IPS-18a (cell line): ENCODE measurements at regions not wholly inside any gene's neighbourhood (a gene's known extent, or its start where the extent isn't known, plus 50 kb on each side); places are given as distances from the start of the nearest gene placed in this dataset.

Source experiments
- H3K27ac ChIP-seq: one replicate; pipeline ENCODE4 v1.5.1; 2013; ENCODE audit warnings: low read length
- H3K27me3 ChIP-seq: one replicate; pipeline ENCODE4 v1.6.1; 2013; ENCODE audit warnings: mild to moderate bottlenecking, low read length; ENCODE audit not compliant: control insufficient read depth, insufficient read depth
- H3K36me3 ChIP-seq: one replicate; pipeline ENCODE4 v1.6.1; 2013; ENCODE audit warnings: low read depth, low read length; ENCODE audit not compliant: control insufficient read depth
- H3K4me1 ChIP-seq: one replicate; pipeline ENCODE4 v1.6.1; 2013; ENCODE audit warnings: low read depth, low read length; ENCODE audit not compliant: control insufficient read depth
- H3K4me3 ChIP-seq: one replicate; pipeline ENCODE4 v1.5.1; 2013; ENCODE audit warnings: low read length
- H3K9ac ChIP-seq: one replicate; pipeline ENCODE4 v1.6.1; 2013; ENCODE audit warnings: mild to moderate bottlenecking, low read length, moderate library complexity
- H3K9me3 ChIP-seq: one replicate; pipeline ENCODE4 v1.6.1; 2013; ENCODE audit warnings: low read depth, low read length; ENCODE audit not compliant: control insufficient read depth

- H3K9ac ChIP-seq = no peak overlapping the region
- no peak overlapping the region for H3K27ac ChIP-seq
- H3K9me3 ChIP-seq = no peaks in the 10 kb centered on the region
- H3K4me3 ChIP-seq = no peak overlapping the region
- H3K4me1 ChIP-seq = peaks cover 12% of the 10 kb centered on the region
- H3K27me3 ChIP-seq = no peaks in the 10 kb centered on the region
- H3K36me3 ChIP-seq = no peaks in the 10 kb centered on the region
Measured at GRCh38 chr5:171663311-171664085, 122.1 kb upstream of the SMIM23 start.

DNA sequence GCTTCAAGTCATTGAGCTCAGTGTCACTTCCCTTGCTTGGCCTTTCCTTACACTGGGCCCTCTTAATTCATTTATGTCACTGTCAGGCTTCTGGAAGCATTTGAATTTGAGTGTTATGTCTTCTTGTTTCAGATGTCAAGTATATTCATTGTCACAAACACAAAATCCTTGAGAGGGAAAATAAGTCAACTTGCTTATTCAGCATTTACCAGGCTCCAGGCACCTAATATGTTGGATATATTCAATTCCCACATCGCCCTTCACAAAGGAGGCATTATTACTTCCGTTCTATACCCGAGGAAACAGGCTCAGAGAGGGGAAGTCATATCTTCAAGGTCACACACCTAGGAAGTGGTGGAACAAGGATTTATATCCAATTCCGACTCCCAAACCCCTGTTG, 121.1 kb upstream of the SMIM23 start:
- Histone ChIP-seq H3K27me3 (no peaks in the 10 kb centered on the region), H3K9ac (no peak overlapping the region), H3K27ac (no peak overlapping the region), H3K9me3 (no peaks in the 10 kb centered on the region), H3K4me1 (peaks cover 14% of the 10 kb centered on the region), H3K36me3 (no peaks in the 10 kb centered on the region), H3K4me3 (no peak overlapping the region)

DNA sequence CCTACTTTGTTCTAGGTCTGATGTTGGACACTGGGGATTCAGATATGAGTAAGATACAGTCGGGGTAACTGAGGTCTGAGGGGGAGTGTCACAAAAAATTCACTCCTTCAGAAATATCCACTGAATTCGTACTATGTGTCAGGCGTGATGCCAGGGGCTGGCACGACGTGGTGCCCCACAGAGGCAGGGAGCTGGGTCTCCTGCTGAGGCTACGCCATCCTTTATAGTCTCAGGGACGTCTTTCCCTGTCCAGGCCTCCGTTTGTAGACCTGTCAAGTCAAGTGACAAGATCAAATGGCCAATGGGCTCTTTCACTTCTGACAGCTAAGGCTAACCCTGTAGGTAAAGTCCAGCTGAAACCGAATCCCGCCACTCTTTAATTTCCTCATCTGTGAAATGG, 118.8 kb upstream of the SMIM23 start:
- Histone ChIP-seq H3K9ac (no peak overlapping the region), H3K36me3 (no peaks in the 10 kb centered on the region), H3K27ac (no peak overlapping the region), H3K4me3 (no peak overlapping the region), H3K4me1 (peaks cover 14% of the 10 kb centered on the region), H3K9me3 (no peaks in the 10 kb centered on the region), H3K27me3 (no peaks in the 10 kb centered on the region)

- H3K9me3 ChIP-seq = no peaks in the 10 kb centered on the region
- H3K27me3 ChIP-seq = no peaks in the 10 kb centered on the region
- H3K4me1 ChIP-seq = peaks cover 14% of the 10 kb centered on the region
- H3K4me3 ChIP-seq = no peak overlapping the region
- no peak overlapping the region for H3K27ac ChIP-seq
- no peaks in the 10 kb centered on the region for H3K36me3 ChIP-seq
- no peak overlapping the region for H3K9ac ChIP-seq
Measured at GRCh38 chr5:171667341-171668096, 118.1 kb upstream of the SMIM23 start.

DNA sequence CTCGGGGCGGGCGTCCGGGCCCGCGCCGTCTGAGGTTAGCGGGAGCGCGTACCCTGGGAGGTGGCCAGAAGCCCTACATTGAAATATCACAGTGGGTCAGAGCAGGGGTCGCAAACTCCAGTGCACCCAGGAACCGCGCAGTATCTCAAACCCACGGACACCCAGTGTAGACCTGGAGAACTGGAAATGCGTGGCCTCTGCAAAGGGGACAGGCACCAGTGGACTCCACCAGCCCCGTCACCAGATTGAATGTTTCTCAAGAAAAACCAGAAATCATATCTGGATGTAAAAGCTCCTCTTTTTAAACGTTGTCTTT, 117.6 kb upstream of the SMIM23 start:
- H3K36me3 ChIP-seq = no peaks in the 10 kb centered on the region
- H3K27ac ChIP-seq = no peak overlapping the region
- peaks cover 14% of the 10 kb centered on the region for H3K4me1 ChIP-seq
- no peak overlapping the region for H3K9ac ChIP-seq
- no peaks in the 10 kb centered on the region for H3K9me3 ChIP-seq
- no peak overlapping the region for H3K4me3 ChIP-seq
- no peaks in the 10 kb centered on the region for H3K27me3 ChIP-seq

GRCh38 chr5:171669571-171669970, 116.0 kb upstream of the SMIM23 start:
- Histone ChIP-seq H3K9me3 (no peaks in the 10 kb centered on the region), H3K4me3 (no peak overlapping the region), H3K4me1 (peaks cover 14% of the 10 kb centered on the region), H3K27ac (no peak overlapping the region), H3K27me3 (no peaks in the 10 kb centered on the region), H3K9ac (no peak overlapping the region), H3K36me3 (no peaks in the 10 kb centered on the region)

DNA sequence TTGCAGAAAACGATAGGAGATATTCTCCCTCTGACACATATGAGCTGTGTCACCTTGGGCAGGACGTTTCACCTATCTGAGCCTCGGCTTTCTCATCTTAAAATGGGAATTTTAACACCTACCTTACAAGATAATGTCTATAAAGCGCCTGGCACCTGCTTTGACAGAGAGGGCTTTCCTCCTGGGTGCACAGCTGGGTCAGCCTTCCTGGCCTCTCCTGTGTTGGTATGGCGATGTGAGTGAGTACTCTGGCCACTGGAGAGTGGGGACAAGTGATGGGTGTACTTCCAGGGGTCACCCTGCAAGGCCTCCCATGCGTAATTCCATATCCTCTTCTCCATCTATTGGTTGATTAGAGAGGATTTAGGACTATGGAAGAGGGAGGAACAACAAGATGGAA, 113.1 kb upstream of the SMIM23 start:
- no peaks in the 10 kb centered on the region for H3K27me3 ChIP-seq
- H3K9ac ChIP-seq = no peak overlapping the region
- peaks cover 8% of the 10 kb centered on the region for H3K4me1 ChIP-seq
- H3K36me3 ChIP-seq = no peaks in the 10 kb centered on the region
- H3K4me3 ChIP-seq = no peak overlapping the region
- no peak overlapping the region for H3K27ac ChIP-seq
- H3K9me3 ChIP-seq = no peaks in the 10 kb centered on the region

GRCh38 chr5:171673328-171673727, 112.3 kb upstream of the SMIM23 start:
- Histone ChIP-seq H3K4me3 (no peak overlapping the region), H3K4me1 (peaks cover 3% of the 10 kb centered on the region), H3K27ac (no peak overlapping the region), H3K9ac (no peak overlapping the region), H3K9me3 (no peaks in the 10 kb centered on the region), H3K27me3 (no peaks in the 10 kb centered on the region), H3K36me3 (no peaks in the 10 kb centered on the region)

GRCh38 chr5:171673840-171674239, 111.8 kb upstream of the SMIM23 start:
- H3K27ac ChIP-seq = no peak overlapping the region
- H3K36me3 ChIP-seq = no peaks in the 10 kb centered on the region
- no peaks in the 10 kb centered on the region for H3K4me1 ChIP-seq
- H3K4me3 ChIP-seq = no peak overlapping the region
- no peaks in the 10 kb centered on the region for H3K9me3 ChIP-seq
- H3K27me3 ChIP-seq = no peaks in the 10 kb centered on the region
- H3K9ac ChIP-seq = no peak overlapping the region

DNA sequence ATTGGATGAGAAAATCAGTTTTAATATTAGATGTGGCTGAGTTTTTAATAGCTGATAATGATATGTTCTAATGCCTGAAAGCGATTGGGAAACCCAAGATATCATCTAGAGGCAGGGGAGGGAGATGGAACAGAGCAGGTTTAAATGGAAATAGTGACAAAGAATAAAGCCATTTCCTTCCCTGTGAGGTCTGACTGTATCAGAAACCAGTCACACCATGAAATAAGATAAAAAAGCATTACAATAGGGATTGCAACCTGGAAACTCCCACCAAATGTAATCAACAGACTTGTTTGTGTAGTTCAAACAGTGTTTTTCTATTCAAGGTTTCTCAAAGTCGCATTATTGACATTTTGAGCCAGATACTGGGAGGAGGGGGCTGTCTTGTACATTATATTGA, 110.1 kb upstream of the SMIM23 start:
- no peaks in the 10 kb centered on the region for H3K4me1 ChIP-seq
- H3K36me3 ChIP-seq = no peaks in the 10 kb centered on the region
- H3K4me3 ChIP-seq = no peak overlapping the region
- H3K9ac ChIP-seq = no peak overlapping the region
- H3K27me3 ChIP-seq = no peaks in the 10 kb centered on the region
- H3K27ac ChIP-seq = no peak overlapping the region
- H3K9me3 ChIP-seq = no peaks in the 10 kb centered on the region

- Histone ChIP-seq H3K27ac (no peak overlapping the region), H3K27me3 (no peaks in the 10 kb centered on the region), H3K36me3 (no peaks in the 10 kb centered on the region), H3K9ac (no peak overlapping the region), H3K9me3 (no peaks in the 10 kb centered on the region), H3K4me3 (no peak overlapping the region), H3K4me1 (no peaks in the 10 kb centered on the region)
Measured at GRCh38 chr5:171676286-171676944, 109.2 kb upstream of the SMIM23 start.
